Ureter (tissue), 1 donor: ENCODE measurements at regions not wholly inside any gene's neighbourhood (a gene's known extent, or its start where the extent isn't known, plus 50 kb on each side); places are given as distances from the start of the nearest gene placed in this dataset.
A peak's percentile ranks its signal among the peaks of the same experiment; 100 is the strongest.

Experiments
- DNase-seq: peaks from one replicate; pipeline ENCODE4 v3.0.0-alpha.2; 2020; ENCODE audit warnings: low spot score
- donor health status: DM: yes; HTN: yes; CAD: no.

GRCh38 chr4:176979416-176979815, 186.7 kb upstream of the VEGFC start:
- DNase-seq, result no peak

DNA sequence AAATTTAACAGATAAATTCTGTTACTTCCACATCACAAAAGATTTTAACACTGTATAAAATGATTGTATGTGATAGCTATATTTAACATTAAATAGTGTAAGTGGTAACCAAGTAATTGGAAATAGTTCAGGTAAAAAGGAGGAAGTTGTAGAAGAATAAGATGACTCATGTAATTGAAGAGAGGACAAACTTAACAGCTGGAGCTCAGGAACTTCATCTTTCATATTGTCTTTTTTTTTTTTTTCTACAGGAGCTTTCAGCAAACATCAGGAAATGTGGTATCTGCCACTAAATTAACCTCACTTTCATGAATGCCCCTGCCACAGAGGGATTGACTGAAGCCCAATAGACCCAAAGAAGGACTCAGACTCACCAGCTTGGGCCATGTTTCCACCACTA, 188.4 kb upstream of the VEGFC start:
- no peak for DNase-seq

- DNase-seq, result no peak
These were observed 188.8 kb upstream of the VEGFC start for GRCh38 chr4:176981551-176981950.

DNA sequence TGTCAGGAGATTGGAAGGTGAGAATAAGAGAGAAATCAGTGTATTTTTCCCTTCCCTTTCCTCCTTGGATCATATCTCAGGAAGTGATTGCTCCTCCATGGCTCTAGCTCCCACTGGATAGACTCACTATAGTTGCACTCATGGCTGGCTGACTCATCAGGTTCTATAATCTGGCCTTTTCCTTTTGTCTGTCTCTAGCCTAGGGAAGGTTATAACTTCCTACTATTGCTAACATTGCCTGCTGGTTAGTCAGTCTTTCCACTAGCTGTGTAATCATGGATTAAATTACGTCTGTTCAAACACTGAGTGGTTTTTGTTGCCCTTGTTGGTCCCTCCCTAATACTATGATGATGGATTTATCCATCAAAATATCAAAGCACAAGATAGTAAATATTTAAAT, 195.5 kb upstream of the VEGFC start:
- DNase-seq, result no peak

GRCh38 chr4:176989186-176989585, 196.5 kb upstream of the VEGFC start:
- no peak for DNase-seq

GRCh38 chr4:176999935-177000543, 207.3 kb upstream of the VEGFC start:
- no peak for DNase-seq

- DNase-seq, result no peak
These were observed 208.8 kb upstream of the VEGFC start for GRCh38 chr4:177001271-177002175.

GRCh38 chr4:177005674-177006230, 213.0 kb upstream of the VEGFC start:
- DNase-seq, result no peak

GRCh38 chr4:177006331-177006730, 213.6 kb upstream of the VEGFC start:
- no peak for DNase-seq

- no peak for DNase-seq
These were observed 215.5 kb upstream of the VEGFC start for GRCh38 chr4:177008071-177008835.

- no peak for DNase-seq
These were observed 216.2 kb upstream of the VEGFC start for GRCh38 chr4:177008836-177009501.

GRCh38 chr4:177010418-177010817, 217.7 kb upstream of the VEGFC start:
- no peak for DNase-seq

GRCh38 chr4:177012918-177013545, 220.3 kb upstream of the VEGFC start:
- DNase-seq, result no peak

GRCh38 chr4:177016541-177017141, 223.9 kb upstream of the VEGFC start:
- no peak for DNase-seq

GRCh38 chr4:177023951-177024350, 231.2 kb upstream of the VEGFC start:
- no peak for DNase-seq

- DNase-seq, result no peak
These were observed 239.6 kb upstream of the VEGFC start for GRCh38 chr4:177032341-177032740.

GRCh38 chr4:177033135-177033534, 240.4 kb upstream of the VEGFC start:
- DNase-seq, result no peak

DNA sequence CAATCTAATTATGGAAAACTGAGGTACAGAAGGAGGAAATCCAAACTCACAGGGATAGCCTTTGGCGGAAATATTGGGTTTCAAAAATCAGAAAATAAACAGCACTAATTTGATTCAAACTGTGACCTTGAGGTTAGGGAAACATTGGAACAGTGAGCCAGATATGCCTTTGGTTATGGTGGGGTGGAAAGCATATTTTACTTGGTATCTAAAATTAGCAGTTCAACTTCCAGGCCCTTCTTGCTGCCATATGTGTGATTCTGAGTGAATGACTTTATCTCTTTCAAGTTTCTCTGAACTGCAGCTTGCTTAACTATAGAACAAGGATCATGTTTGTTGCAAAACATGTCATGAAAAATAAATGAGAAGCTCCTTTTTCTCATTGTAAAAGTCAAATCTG, 240.9 kb upstream of the VEGFC start:
- DNase-seq, result no peak

DNA sequence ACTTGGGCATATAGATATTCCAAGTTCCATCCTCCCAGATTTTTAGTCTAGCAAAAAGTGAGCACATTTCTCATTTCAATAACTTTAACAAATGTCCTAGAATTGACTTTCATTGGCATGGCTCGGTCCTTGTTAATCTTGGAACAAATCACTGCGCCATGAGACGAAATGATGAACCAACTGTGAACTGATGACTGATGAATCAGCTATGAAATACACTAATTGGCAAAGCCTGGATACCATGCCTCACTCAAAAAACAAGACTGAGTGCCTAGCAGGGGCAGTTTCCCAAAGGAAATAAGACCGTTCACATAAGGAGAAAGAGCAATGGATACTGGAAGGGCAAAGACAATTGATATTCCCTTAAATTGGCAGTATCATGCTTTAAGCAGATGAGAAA, 248.6 kb upstream of the VEGFC start:
- no peak for DNase-seq

- peak; percentile 51 for DNase-seq
These were observed 254.5 kb upstream of the VEGFC start for GRCh38 chr4:177047070-177047850.
